ENCODE measurements at regions not wholly inside any gene's neighbourhood (a gene's known extent, or its start where the extent isn't known, plus 50 kb on each side); places are given as distances from the start of the nearest gene placed in this dataset.
A peak's percentile ranks its signal among the peaks of the same experiment; 100 is the strongest.
"Not testable (repeated sequence)": the region's sequence is repeated elsewhere in the genome, so short reads cannot be mapped to it uniquely, and the experiment has no call there.

- DNase-seq (ENCODE audit: low spot score), result no peak
Measured at GRCh38 chr7:23938215-23938614, 228.2 kb downstream of the STK31 start.

- peak; percentile 22 for DNase-seq (ENCODE audit: low spot score)
Measured at GRCh38 chr7:23938937-23939552, 229.0 kb downstream of the STK31 start.

DNA sequence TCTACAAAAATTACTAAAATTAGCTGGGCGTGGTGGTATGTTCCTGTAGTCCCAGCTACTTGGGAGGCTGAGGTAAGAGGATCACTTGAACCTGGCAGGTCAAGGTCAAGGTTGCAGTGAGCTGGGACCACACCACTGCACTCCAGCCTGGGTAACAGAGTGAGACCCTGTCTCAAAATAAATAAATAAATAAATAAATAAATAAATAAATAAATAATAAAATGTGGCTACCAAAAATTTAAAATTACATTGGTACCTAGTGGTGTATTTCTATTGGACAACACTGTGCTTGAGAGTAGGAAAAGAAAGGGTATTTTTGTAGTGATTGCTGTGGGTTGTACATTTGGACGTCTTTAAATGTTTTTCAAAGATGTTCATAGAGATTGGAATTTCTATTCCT, 229.7 kb downstream of the STK31 start:
- DNase-seq (ENCODE audit: low spot score), result not testable (repeated sequence)

DNA sequence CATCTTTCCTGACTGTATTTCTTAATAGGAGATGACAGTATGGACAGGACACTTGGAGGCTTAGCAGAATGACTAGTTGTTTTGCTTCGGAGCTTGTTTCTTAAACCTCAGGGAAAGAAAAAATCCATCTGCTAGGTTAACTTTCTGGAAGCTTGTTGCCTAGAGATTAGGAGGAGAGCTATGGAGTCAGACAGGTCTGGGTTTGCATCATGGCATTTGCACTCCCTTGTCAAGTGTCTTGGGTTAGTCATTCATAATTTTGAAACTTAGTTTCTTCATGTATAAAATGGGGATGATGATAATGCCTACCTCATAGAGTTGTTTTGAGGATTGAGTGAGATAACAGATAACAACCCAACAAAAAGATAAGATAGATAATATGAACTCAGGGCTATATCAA, 231.5 kb downstream of the STK31 start:
- no peak for DNase-seq (ENCODE audit: low spot score)

DNA sequence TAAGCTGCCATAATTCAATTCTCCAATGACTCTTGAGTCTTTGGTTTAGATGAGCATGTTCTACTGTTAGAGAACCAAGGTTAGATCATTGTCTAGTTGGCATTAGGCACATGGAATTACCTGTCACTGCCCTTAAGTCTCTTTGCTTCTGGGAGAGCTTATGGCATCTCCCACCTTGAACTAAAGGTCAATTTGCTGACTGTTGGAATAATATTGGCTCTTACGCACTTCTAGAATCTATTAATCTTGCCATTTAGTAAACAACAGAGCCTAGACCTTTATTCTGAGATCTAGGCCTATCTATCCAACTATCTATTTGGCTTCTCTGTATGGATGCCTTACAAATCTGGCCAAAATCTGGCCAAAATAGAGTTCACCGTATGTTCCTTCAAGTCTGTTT, 232.0 kb downstream of the STK31 start:
- DNase-seq (ENCODE audit: low spot score), result no peak

DNA sequence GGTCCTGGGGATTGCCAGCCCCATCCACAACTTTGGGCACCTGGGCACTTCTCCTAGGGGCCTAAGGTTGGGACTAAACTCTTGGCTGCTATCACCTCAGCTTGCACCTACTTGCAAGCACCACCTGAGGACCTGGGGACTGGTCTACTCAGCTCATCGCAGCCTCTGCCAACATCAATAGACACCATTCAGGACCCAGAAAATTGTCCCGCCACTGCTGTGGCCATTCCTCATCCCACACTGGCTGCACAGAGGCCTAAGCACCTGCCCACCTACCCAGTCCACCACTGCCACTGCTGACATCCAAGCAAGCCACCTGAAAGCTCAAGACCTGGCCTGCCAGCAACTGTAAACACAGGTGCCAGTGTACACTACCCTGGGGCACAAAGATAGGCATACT, 234.1 kb downstream of the STK31 start:
- no peak for DNase-seq (ENCODE audit: low spot score)

- no peak for DNase-seq (ENCODE audit: low spot score)
Measured at GRCh38 chr7:23945472-23945871, 235.5 kb downstream of the STK31 start.

- DNase-seq (ENCODE audit: low spot score), result peak; percentile 47
Measured at GRCh38 chr7:23955145-23955544, 245.1 kb downstream of the STK31 start.

GRCh38 chr7:23955600-23956149, 245.7 kb downstream of the STK31 start:
- DNase-seq (ENCODE audit: low spot score), result no peak

DNA sequence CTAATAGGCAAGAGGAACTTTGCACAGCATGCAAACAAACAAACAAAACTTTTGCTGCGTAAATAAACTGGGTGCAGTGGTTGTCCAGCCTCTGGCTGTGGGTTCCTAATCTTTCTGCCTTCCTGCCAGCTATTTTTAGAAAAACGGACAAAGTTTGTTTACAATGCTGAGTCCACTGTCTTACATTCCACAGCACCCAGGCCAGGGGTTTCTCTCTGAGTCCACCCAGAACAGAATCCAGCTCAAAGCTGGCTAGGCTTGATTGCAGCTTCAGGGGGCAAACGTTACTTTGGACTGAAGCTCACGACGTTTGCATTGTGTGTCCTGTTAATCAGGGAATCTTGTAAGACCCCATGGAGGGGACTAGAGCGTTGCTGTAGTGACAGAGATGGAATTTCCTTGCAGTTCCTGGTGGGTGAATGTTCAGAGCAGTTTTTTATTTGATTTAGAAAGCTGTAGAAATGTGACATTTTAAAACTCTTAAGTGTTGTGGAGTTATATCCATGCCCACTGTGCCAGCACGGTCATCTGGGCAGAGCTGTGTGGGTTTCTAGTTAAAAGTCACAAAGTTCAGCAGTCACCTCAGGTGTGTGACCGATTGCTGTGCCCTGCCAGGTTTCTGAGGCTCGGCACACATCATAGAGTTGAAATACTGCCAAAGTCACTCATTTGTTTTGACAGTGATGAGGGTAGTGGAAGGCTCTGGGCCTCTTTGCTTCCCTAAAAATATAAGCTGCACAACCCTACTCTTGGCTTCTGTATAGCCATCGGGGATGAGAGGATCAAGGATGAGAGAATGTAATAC, 247.0 kb downstream of the STK31 start:
- no peak for DNase-seq (ENCODE audit: low spot score)

DNA sequence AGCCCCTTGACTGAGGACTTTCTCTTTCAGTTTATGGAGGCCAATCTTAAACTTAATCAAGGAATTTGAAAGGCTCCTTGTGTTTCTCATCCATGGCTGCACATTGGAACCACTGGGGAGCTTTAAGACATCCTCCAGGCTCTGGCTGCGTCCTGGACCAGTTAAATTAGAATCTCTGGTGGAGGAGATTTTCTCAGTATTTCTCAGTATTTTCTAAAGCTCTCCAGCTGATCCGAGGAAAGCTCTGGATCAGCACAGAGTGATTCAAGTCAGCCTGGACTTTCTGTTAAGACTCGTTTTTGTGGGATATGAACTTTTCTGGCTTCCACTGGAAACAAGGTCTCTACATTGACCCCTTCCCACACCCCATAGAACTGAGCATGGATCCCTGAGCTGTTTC, 249.8 kb downstream of the STK31 start:
- no peak for DNase-seq (ENCODE audit: low spot score)

DNA sequence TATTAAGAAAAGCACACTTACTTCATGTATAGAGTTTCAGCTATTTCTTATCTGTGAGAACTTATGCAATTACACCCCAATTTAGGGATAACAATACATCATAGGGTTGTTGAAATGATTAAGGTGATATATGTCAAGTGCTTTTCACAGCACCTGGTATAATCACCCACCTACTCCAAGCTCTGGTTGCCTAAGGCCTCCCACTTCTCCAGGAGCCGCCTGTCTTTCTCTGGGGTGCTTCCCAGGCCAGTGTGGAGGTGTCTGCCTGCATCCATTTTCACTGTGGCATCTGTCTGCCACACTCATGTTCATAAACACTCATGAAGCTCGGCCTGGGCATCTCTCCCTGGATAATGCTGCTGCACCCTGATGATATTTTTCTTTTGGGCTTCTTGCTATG, 250.3 kb downstream of the STK31 start:
- no peak for DNase-seq (ENCODE audit: low spot score)

DNA sequence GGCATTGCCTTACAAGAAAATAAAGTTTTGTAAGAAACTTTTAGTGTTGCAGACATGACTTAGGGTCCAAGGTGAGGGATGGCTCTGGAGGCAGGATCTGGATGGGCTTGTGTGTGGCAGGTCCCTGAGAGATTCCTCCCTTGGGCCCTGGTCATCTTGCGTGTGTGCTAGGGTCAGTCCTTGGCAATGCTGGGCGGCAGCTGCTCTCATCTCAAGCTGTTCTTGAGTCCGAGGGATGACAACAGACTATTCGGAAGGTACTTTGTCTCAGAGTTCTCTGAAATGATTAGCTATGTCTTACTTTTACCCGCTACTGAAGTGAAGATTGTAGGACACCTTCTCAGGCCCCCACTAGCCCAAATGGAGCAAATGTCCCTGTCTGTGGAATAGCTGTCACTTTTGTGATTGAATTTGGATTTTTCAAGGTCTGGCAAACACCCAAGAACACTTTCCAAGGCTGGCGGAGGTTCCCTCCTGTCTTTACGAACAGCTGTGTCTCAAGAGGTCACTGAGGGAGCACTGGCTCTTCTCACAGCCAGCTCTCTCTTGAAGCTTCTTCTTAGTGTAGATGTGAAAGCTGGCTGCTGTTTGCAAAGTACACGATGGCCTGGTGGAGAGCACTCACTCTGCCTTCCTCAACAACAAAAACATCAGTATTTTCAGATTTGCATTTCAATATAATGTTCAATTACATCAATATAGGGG, 253.6 kb downstream of the STK31 start:
- DNase-seq (ENCODE audit: low spot score), result no peak

- no peak for DNase-seq (ENCODE audit: low spot score)
Measured at GRCh38 chr7:23964715-23965114, 254.7 kb downstream of the STK31 start.

DNA sequence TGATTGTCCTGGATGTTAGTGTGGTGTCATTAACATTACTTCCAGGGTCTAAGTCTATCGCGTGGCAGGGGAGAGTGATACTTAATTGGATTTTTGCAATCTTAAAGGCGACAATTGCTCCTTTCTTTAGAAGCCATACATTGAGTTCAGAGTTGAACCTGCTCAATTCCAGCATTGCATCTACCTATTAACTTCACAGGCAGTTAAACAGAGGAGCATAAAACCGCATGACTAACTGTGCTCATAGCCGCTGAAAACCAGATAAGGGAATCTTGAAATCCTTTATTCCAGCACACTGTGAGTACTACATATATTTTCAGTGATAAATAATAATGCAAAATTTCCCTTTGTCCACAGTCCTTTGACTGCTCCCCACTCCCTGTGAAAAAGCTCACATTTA, 255.3 kb downstream of the STK31 start:
- DNase-seq (ENCODE audit: low spot score), result no peak

DNA sequence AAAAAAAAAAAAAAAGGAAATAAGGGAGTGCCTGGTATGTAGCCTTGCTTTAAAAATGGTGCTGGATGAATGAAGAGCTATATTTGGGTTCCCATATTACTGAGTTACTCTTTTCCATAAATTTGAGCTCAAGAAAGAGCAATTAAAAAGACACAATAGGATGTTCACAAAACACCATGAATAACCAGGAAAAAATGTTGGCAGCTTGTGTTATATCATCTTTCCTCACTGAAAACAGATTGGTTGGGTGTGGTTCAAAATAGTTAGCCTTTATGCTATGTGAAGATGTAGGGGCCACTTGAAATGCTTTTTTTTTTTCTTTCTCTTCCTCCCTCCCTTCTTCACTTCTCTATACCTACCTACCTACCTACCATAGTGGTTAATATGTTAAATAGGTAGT, 256.9 kb downstream of the STK31 start:
- DNase-seq (ENCODE audit: low spot score), result no peak

GRCh38 chr7:23967949-23968599, 258.1 kb downstream of the STK31 start:
- DNase-seq (ENCODE audit: low spot score), result peak; percentile 9

DNA sequence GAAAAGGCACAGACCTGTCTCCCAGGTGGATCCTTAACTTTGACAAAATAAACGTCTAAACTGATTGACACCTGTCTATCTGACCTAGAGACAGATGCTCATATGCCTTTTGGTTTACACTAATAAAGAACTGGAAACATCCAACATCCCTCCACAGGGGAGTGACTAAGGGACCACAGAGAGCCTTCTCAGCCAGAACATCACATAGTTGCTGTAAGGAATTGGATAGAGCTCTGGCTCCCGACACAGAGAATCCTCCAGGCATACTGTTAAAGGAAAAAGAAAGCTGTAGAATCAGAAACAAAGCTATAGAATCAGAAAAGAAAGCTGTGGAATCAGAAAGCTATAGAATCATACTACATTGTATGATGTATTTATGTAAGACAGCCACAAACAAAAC, 258.8 kb downstream of the STK31 start:
- no peak for DNase-seq (ENCODE audit: low spot score)

DNA sequence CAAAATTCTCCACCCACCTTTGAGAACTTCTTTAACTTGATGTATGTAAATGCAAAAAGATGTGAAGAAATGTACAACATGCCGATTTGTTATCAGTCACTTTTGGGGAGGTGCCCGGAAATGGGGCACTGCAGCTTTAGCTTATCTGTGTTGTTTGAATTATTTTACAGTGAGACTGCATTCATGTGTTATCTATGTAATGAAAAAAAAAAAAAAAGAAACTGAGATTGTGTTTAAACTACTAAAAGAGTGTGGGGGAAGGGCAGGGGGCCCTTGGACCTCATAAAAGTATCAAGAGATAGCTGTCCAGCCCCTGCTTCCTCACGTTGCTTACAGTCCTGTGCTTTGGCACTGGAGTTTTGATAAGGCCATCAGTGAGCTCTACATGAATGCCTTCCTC, 259.4 kb downstream of the STK31 start:
- no peak for DNase-seq (ENCODE audit: low spot score)

DNA sequence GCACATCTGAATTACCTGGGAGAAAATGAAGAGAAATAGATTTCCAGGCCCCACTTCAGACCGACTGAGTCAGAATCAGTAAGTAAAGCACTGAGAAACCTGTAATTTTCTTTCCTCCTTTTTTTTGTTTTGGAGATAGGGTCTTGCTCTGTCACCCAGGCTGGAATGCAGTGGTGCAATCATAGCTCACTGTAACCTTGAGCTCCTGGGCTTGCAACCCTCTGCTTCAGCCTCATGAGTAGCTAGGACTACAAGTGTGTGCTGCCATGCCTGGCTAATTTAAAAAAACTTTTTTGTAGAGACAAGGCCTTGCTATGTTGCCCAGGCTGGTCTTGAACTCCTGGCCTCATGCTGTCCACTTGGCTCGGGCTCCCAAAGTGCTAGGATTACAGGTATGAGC, 260.2 kb downstream of the STK31 start:
- no peak for DNase-seq (ENCODE audit: low spot score)

- no peak for DNase-seq (ENCODE audit: low spot score)
Measured at GRCh38 chr7:23971031-23971430, 261.0 kb downstream of the STK31 start.

DNA sequence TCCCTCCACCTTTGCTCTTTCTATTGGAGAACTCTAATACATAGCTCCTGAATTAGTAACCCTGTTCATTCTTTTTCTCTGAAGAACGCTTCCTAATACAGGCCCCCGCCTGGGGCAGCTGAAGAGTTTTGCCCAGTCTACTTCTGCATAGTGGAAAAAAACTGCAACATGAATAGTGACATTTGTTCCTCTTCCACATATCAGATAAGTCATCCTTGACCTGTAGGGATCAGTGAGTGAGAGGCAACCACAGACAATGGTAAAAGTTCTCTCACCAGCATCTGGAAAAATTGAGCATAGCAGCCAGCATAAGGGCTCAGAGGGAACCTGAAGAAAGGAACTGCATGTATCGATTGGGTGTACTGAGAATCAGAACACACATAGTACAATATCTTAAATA, 262.0 kb downstream of the STK31 start:
- DNase-seq (ENCODE audit: low spot score), result no peak
